NCI-H2107 (cell line): ENCODE measurements at regions not wholly inside any gene's neighbourhood (a gene's known extent, or its start where the extent isn't known, plus 50 kb on each side); places are given as distances from the start of the nearest gene placed in this dataset.

ENCODE experiments used
- DNase-seq: peaks from one replicate; lab custom pipeline; 2025; lab: John Stamatoyannopoulos, UW

DNA sequence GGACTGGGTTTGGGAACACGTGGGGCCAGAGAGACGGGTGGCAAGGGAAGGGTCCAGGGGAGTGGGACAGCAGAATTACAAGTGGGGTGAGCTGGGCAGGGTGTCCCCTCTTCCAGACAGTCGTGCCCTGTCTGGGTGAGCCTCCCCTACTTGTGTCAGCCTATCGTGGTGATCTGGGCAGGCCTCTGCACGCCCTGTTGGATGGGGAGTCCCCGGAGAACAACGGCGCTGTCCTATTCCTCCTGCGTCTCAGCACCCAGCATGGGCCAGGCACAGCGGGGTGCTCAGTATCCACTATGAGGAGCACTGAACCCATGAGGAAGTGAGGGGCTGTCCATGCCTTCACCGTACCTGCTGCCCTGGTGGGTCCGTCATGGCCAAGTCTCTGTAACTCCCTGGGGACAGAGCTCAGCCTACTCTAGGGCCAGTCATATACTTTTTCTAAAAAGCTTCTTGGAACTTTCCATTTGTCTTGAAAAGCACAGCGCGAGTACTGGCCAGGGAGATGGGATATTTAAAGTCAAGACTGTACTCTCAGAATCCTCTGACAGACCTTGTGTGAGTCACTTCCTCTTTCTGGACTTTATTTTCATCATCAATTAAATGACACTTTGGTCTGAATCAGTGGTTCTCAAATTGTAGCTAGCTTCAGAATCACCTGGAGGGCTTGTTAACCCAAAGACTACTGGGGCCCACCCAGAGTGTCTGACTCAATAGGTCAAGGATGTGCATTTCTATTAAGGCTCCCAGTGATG is 81.7 kb upstream of the NECTIN1 start:
- no peak for DNase-seq

DNA sequence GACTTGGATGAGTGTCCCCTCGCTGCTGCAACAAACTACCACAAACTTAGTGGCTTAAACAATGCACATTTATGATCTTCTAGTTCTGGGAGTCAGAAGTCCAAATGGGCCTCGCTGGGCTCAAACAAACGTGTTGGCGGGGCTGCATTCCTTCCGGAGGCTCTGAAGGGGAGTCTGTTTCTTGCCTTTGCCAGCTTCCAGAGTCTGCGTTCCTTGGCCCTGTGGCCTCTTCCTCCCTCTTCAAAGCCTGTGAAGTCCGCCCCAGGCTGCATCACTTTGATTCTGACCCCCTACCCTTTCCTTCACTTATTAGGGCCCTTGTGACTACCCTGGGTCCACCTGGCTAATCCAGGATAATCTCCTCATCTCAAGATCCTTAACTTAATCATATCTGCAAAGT is 80.3 kb upstream of the NECTIN1 start:
- no peak for DNase-seq

DNA sequence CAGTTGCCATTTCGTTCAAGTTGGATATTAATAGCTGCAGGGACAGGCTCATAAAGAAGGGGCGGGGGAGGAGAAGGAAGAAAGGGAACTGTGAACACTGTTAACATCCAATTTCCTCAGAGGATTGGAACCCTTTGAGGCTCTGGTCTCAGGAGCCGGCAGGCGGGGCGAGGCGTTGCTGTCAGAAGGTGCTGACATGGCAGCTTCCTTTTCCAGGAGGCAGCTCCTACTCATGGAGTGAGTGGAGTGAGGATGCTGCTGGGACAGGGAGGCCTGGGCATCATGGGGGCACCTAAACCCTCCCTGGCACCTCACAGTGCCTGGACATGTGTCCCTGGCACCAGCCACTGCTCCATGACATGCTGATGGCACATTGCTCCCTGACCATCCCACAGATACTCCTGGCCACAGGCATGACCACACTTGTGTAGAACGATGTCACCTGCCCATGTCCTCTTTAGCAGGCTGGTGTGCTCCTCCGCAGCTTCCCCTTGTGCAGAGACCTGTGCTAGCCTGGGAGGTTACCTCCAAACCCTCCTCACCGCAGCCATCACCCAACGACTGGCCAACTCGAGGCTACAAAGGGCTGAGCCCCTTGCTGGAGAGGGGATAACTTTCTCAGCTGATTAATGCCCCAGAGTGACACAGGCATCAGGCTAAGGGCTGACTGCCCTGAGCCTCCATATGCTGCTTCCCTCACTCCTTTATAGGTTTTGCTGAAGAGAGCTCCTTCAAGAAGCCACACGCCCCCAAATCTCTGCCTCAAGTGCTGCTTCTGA is 79.6 kb upstream of the NECTIN1 start:
- no peak for DNase-seq

DNA sequence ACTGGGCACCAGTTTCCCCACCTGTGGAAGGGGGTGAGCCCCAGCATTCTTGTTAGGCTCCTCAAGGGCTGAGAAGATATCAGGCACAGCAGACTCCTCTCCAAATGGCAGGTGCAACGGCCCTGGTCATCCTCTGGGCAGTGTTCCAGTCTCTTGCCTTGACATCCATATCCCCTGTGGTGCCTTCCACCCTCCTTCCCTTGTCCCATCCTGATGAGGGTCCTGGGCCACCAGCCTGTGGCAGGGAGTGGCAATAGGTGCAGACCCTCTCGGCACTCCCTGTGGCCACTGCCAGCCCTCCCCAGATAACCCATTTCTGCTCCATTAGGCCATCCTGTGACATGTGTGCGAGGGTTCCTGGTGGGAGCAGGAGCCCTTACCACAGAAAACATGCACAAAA is 78.8 kb upstream of the NECTIN1 start:
- no peak for DNase-seq

DNA sequence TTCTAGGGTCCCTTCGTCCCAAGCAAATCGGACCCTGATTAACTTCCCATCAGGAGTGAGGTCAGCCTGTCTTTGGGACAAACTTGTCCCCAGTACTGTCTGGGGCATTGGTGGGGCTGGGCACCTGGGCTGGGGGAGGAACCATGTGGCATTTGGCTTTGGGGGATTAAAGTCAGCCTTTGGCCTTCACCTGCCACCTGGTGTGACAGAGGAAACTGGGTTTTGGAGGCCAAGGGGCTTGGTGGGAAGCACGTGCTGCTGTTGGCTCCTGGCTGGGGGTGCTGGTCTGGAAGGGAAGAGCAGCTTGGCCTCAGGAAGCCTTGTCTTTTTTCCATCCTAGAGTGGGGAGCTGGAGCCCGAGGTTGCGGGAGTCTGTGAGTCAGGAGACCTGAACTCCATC is 78.4 kb upstream of the NECTIN1 start:
- DNase-seq, result no peak

DNA sequence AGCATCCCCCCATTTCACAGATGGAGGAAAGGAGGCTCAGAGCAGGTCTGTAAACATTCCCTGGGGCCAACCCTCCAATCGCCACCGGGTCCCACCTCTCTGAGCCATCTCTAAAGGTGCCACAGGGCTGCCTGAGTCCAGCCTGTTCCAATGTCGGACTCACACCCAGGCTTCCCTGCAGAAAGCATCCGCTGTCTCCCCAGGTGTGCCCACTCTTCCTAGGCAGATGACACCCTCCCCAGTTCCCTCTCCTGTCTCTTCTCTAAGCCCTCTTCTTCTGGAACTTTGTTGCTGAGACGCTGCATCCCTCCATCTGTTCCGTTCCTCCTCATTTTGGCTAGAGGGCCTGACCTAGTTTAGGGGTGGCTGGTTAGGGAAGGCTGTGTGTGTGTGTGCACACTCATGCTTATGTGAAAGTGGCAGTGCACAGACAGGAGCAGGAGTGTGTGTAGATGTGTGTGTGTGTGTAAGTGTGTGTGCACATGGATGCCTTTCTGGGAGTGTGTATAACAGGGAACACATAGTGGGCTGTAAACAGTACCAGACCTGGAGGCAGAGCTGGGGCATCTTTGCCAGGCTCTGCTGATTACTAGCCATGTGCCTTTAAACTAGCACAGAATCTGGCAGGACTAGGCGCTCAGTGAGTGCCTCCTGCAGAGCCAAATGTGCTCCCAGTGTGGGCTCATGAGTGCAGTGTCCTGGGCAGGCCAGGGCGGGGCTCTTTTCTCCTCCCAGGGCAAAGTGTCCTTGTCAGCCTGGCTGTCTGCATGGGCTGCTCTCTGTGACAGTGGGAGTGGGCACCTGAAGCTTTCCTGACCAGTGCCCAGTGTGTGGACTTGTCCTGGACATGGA is 77.3 kb upstream of the NECTIN1 start:
- no peak for DNase-seq

DNA sequence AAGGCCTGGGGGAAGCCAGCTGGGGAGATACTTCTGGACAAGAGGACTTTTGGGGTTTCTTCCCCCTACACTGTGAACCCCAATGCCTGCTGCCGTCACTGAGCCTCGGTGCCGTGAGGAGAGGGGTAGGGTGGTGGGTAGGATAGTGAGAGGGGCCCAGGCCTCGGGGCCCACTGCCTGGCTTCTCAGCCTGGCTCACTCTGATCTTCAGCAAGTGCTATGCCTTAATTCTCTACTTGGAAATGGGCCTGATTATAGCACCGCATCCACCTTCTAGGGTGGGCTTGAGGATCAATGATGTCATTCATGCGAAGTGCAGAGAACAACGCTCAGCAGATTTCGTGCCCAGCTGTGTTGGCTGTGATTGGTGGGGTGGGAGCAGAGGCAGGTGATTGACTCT is 76.7 kb upstream of the NECTIN1 start:
- no peak for DNase-seq

DNA sequence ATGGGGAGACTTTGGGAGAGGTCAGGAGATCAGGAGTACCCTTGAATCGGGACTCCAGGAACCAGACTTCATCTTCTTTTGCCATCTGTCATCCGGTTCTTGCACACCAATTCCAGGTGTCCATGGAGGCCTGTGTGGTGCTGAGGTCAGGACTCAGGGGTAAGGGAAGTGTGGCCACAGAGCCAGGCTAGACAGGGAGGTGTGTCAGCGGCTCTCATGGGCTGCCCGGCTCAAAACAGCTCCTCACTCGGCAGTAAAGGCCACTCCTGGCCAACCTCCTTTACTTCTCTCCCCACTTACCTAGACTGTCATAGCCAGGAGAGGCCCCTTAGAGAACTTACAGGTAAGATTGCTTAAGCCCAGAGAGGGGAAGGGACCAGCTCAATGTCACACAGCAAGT is 75.7 kb upstream of the NECTIN1 start:
- DNase-seq, result no peak

DNA sequence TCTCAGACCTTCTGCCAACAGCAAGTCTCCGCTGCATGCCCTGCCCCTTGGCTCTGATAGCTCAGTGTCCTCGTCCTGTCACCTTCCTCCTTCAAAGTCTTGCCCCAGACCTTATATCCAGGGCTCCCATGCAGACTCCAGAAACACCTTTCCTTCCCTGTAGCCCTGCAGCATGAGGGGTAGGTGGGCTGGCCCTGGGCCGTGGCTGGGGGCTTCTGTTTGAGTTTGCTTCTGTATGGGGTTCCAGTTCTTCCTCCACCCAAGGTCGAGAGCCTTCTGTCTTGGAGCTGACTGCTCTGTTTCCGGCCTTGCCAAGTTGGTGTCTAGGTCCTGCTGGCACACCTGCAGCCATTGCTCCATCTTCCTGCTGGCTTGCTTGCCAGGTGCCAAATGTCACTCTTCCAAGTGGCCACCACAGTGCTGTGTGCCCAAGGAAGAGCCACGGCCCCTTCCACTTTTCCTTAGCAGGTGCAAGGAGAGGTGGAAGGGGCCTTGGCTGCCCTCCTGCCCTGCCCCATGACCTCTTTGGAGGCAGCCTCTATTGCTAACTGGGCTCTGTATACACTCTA is 74.8 kb upstream of the NECTIN1 start:
- no peak for DNase-seq

DNA sequence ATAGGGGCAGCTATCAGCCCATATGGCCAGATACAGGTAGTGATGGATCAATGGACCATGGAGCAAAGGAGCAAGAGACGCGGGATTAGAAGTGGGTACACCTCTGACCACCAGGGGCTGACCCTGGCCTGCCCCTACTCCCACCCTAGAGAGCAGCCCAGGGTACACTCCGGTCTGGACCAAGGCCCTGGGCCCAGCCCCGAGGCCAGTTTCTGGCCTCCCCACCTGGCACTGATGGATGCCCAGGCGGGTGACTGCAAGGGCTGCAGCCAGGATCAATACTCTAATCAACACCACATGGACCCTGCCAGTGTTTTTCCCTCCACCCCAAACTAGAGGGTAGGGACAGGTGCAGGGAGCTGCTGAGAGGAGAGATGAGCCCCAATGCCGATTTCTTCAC is 74.1 kb upstream of the NECTIN1 start:
- no peak for DNase-seq

DNA sequence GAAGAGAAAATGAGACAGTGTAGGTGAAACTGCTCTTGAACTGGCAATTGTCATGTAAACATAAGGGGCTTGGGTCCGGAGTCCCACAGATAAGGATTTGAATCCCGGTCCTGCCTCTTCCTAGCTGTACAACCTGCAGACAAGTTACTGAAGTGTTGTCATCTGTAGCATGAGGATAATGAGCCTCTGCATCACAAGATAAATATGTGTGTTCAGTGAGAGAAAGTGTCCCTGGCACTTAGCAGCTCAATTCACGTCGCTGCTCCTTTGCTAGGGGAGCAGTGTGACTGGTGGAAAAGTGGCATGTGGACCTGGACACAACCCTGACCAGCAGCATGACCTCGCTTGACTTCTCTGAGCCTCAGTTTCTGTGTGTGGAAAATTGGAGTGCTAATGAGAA is 73.7 kb upstream of the NECTIN1 start:
- no peak for DNase-seq

DNA sequence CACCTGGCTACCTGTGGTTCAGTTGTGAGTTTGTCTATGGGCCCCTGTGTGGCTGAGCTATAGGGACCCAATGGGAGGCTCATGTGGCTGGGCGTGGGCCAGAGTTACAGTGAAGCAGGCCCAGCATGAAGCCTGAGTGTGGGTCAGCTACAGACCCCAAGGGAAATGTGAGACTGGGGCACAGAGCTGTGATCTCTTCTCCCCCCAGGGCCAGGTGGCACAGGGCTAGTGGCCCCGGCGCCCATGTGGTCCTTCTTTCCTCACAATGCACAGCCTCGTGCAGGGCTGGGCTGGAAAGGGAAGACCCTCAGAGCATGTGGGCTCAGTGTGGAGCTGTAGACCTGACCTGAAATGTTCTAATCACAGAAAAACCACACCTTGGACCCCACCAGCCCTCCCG is 71.6 kb upstream of the NECTIN1 start:
- DNase-seq, result no peak

DNA sequence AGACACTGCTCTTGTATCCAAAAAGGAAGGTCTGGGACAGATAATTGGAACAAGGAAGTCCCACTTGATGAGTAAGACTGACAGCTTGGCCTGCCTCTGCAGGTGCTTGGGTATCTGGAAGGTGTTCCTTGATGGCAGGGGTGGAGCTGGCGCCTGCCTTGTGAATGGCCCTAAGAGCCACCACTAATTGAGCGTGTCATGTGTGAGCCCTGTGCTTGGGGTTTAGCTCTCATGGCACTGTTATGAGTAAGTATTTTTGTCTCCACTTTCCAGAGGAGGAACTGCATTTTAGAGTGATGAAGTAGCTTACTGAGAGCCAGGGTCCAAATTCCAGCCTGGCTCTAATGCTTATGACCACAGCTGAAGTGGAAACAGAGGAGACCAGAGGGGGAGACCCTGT is 71.2 kb upstream of the NECTIN1 start:
- DNase-seq, result peak; percentile 26

DNA sequence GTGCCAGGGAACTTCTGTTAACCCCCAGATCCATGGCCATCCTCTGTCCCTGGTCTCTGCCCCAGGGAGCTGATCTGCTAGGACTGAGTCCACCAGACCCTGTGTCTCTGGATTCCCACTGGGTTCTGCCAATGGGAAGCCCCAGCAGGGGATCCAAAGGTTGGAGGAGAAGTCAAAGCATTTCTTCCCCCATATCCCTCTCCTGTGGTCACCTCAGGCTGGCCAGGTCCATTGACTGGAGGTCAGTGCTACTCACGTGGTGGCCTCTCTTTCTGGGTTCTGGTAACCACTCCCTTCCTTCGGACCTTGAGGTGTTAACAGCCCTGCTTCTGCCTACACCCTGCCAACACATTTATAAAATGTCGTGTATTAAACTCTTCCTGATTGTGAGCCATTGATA is 69.7 kb upstream of the NECTIN1 start:
- no peak for DNase-seq

DNA sequence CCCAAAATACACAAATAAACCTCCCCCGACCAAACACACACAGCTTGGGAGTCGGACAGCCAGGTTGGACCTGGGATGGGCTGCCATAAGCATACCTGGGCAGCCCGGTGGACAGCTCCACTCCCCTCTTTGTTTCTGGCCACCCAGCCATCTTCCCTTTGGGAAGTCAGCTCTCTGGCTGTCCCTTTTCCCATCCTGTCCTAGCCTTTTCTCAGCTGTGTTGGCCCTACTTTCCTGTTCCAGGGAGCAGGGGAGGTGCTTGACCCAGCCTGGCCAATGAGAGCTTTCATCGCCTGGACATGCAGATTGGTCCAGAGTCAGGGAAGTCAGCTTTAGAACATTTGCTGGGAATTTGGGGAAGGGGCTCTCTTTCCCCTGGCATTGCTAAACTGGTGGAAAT is 68.7 kb upstream of the NECTIN1 start:
- DNase-seq, result no peak

DNA sequence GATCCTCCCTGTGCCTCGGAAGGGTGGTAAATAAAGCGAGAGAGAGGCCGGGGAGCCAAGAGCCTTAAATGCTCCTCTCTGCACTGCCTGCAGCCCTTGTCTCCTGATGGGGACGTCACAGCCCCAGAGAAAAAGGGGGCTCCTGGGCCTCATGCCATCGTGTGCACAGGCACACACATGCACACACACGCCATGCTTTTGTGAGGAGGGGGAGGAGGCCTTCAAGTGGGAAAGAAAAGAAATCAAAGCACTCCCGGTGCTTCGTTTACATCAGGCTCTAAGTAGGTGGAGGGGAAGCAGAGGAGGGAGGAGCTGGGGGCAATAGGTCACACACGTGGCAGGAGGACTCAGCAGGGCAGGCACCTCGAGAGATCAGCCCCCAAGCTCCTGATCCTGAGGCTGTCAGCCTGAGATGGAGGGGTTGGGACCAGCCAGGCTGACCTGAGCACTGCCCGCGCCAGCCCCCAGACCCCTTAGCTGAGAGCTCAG is 68.2 kb upstream of the NECTIN1 start:
- no peak for DNase-seq

DNA sequence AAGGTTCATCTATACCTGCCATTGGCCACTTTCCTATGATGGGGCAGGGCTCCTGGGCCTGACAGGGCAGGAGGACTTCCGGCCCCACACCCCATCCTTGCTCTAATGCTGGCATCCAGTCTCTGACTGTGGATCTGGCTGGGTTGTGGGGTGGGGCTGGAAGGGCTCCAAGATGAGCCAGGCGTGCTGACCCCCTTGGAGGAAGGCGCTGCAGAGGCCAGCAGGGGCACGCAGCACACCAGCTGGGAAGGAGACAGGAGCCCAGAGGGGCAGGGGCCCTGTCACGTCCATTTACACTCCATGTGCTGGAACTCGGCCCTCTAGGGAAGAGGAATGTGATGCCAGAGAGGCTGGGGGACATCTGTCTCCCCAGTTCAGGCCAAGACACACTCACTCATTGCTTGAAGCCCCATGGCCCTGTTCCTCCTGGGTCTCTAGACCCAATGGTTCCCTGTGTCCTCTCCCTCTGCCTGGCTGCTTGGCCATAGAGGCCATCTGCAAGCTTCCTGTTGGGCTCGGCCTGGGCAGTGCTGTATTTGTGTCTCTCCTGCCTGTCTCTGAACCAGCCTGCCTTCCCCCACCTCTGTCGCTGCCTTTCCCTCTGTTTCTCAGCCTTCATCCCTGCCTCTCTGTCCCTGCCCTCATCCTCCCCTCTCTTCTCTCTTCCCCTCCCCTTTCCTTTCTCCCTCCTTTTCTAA is 67.5 kb upstream of the NECTIN1 start:
- DNase-seq, result no peak

DNA sequence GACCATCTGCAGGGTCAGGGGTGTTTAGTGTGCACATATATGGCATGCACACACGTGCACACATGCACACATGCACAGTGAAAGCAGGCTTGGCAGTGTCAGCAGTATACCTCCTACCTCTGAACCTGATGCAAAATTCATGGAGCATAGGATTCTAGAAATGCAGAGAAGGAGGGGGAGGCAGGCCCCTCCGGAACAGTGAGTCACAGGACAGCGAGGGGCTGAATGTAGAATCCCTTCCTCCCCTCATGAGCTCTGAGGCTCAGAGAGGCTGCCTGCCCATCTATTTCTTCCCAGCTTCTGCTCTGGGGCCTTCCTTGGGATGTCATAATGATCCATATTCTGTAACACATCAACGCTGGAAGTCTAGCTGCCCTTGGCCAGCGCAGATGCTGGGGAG is 66.7 kb upstream of the NECTIN1 start:
- no peak for DNase-seq

DNA sequence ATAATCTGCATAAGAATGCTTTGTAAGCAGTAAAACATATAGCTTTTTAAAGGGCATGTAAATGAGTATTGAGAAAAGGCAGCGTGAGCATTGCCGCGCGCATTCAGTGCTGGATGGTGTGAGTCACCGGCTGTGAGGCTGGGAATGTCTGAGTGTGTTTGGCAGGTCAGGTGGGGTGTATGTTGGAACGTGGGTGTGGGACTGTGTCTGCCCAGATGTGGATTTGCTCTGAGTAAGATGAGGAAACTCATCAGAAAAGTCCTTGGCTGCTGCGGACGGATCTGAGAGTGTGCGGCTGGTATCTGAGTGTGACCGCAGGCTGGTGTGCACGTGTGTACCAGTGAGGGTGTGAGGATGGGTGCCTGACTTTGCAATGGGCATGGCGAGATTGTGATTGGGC is 66.2 kb upstream of the NECTIN1 start:
- no peak for DNase-seq

DNA sequence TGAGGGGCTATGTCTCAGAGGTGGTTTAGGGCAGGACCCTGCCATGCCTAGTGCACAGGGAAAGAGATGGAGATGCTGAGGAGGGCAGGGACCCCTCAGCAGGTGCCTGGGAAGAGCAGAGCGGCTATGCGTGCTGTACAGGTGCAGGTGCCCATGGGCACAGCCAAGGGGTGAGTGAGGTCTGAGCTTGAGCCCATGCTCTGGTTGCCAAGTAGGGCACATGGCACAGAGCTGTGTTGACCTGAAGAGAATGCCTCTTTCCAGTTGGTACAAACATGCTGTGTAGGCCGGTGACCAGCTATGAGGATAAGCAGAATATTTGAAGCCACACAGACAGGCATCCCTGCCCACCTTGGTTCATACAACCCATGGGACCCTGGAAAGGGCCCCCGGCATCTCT is 65.8 kb upstream of the NECTIN1 start:
- DNase-seq, result no peak

DNA sequence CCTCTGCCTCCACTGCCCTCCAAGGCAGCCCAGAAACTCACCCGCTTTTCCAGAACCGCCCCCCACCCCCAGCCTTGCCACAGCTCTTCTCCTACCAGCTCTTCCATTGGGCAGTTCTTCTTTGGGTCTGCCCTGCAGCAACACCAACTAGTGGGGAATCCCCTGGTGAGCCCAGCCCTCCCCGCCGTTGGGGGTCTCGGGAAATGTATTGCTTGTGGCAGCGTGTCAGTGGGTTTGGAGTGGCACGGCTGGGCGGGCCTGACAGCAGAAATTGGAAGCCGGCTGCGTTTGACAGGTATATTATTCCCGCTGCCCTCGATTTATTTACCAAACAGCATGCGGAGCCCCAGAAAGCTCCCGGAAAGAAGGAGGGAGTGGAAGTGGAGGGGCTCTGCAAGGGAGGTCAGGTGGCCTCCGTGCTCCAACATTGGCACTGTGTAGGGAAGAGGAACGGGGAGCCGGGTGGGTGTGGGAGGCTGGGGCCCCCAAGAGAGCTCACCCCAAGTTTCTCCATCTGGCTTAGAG is 65.2 kb upstream of the NECTIN1 start:
- no peak for DNase-seq
